Fibroblast of lung (primary cell): ENCODE measurements at regions not wholly inside any gene's neighbourhood (a gene's known extent, or its start where the extent isn't known, plus 50 kb on each side); places are given as distances from the start of the nearest gene placed in this dataset.

Source experiments
- CTCF ChIP-seq, 2 donors: IDR thresholded peaks in 1 of 2; conservative IDR thresholded peaks in 1 of 2; 1 replicate in 1 of 2; 2 replicates in 1 of 2; pipeline ENCODE4 v1.5.1; 2011 to 2012; ENCODE audit warnings: low read length in 2 of 2, control low read depth in 1 of 2, inconsistent platforms in 1 of 2, low read depth in 1 of 2, mild to moderate bottlenecking in 1 of 2
- EZH2 ChIP-seq: IDR thresholded peaks from 2 replicates; pipeline ENCODE4 v1.5.1; 2012; ENCODE audit warnings: low read length, control low read depth, mild to moderate bottlenecking; ENCODE audit errors: missing control alignments

- TF ChIP-seq CTCF (conservative IDR thresholded peaks at IDR 0.05 in 1 of 2, IDR thresholded peaks at IDR 0.05 in 1 of 2; ENCODE audit: low read depth in 1 of 2, low read length in 2 of 2) (no peak), EZH2 (no peak)
Measured at GRCh38 chr2:144094408-144095151, 425.3 kb downstream of the ZEB2 start.
